Astrocyte of the hippocampus (primary cell): ENCODE measurements at regions not wholly inside any gene's neighbourhood (a gene's known extent, or its start where the extent isn't known, plus 50 kb on each side); places are given as distances from the start of the nearest gene placed in this dataset.

ENCODE experiments used
- DNase-seq: peaks from one replicate; pipeline ENCODE4 v3.0.0; 2011; ENCODE audit warnings: low read depth, low spot score

DNA sequence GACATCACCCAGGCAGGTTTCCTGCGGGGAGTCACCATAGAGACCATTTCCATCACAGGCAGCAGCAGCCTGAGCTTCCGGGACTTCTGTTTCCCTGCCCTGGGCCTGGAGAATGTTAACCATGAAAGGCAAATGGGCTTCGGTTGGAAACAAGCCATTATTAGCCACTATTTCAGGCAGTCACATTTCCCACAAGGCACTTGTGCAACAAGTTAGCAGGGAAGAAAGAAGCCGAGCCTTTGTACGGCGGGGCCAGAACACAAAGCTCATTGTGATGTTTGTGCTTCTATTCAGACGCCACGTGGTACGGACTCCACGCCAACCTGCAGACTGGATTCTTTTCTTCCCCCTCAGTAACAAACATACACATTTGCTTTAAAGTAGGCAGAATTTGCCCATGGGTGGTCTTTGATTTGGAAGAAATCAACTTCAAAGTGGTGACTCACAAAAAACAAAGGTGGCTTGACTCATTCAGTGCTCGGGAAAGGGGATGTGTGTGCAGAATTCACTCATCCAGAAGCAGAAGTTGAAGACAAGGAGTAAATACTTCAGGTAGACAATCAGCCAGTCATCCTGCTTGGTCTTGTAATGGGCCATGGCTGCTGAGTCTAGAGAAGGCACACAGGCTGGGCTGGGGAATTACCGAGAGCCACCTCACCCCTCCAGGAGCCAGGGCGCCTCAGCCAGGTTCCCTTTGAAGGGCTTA, 154.2 kb upstream of the PRMT8 start:
- peak; percentile 89 for DNase-seq

DNA sequence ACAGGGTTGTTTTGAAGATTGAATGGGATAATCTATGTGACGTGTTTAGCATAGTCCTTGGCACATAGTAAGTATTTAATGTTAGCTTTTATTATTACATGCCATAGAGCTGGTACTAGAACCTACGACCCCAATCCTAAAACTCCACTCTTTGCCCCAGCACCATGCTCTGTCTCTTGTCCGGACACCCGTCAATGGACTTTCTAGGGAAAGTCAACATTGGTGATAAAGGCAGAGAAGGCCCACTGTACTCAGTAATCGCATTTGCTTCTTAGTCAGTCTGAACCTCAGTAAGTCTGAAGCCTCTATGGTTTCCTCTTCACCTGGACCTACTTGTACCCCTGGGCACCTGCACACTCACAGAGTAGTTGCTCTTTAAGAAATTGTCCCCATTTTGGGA, 153.1 kb upstream of the PRMT8 start:
- no peak for DNase-seq

DNA sequence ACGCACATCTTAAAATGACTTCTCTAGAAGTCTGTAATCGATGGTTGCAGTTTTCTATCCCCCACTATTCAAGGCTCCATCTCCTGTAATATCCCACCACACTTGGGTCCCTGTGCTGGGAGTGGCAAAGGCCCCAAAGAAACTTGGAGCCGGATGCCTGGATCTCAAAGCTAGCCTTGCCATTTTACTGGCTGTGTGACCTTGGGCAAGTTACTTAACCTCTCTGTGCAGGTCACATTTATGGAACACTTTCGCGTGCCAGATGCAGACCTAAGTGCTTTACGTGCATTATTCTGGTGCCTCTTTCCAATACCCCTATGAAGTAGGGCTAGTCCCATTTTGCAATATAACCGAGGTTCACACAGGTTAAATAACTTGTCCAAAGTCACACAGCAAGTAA, 151.8 kb upstream of the PRMT8 start:
- no peak for DNase-seq

DNA sequence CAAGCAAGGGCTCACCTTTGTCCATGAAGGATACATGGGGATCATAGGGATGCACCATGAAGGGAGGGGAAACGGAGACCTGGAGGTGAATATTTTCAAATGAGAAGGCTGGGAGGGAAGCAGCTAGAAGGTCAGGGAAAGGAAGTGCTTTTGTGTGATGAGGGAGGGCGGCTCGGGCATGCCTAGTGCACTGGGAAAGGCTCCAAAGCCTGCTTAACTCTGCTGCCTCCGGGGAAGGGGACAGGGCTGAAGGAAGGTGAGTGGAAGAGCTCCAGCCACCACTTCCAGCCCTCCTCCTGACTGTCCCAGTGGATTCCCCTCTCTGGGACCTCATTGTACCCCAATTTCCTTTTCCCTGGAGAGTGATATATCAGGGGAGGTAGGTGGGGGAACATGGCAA, 149.4 kb upstream of the PRMT8 start:
- peak; percentile 30 for DNase-seq

DNA sequence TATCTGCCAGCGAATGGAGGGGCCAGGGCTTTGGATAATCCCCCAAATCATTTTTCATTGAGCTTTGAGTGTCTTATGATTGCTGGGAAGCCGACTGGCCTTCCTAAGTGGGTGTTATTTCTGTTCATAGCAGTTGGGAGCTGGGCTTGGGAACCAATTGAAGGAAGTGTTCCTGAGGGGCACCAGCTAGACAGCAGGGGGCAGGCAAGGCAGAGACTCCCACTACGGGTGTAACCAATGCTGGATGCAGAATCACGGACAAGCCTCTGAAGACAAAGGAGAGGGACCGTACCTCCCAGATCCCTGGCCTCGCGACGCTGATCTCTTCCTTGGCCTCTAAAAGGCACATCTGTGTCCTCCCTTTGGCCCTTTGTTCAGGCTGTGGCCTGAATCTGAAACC, 149.0 kb upstream of the PRMT8 start:
- peak; percentile 50 for DNase-seq

DNA sequence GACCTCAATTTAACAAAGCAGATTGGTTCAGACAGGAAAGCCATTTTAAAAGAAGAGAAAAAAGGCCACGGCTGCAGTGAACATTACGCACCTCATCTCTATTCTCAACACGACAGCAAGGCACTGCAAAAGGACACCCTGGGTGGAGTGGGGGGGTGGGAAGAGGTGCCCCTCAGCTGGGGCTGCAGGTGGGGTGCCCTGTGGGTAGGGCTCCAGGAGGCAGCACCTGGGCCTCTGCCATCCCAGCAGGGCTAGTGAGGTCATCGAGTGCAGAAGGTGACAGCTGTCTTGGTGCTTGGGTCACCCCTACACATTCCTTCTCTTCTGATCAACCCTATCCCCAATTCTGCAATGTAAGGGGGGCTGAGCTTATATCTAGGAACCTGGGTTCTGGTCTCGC, 142.9 kb upstream of the PRMT8 start:
- no peak for DNase-seq

DNA sequence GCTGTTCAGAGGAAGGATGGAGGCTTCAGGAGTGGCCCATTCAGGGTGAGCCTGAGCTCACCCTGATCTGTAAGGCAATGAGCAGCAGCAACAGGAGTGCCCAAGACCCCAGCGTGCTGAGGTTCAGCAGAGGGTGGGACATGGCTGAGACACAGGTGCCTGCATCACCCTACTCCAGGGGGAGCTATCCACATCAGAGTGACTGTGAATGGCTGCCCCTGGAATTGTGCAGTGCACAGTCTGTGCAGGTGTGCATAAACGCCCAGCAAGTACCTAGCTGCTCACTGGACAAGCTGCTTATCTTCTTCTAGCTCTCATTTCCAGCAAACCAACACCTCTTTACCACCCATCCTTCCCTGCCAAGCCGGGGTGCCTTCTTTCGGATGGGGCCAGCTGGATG, 140.6 kb upstream of the PRMT8 start:
- DNase-seq, result no peak

DNA sequence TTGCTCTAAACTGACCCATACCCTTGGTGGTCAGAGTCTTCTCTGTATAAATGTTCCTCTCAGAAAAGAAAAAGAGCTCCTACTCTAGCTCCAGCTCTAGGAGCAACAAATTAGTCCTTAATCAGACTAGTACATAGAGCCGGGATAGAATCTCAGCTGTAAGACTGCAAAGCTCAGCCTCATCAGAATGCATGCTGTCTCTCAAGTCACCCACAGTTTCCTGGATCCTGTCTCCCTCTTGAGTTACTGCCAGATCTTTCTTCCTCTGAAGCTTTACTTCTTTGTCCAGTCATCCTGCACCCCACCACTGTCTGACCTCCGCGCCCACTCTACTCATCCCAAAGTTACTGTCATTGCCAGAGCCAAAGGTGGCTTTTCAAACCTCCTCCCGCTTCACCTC, 139.3 kb upstream of the PRMT8 start:
- DNase-seq, result no peak

DNA sequence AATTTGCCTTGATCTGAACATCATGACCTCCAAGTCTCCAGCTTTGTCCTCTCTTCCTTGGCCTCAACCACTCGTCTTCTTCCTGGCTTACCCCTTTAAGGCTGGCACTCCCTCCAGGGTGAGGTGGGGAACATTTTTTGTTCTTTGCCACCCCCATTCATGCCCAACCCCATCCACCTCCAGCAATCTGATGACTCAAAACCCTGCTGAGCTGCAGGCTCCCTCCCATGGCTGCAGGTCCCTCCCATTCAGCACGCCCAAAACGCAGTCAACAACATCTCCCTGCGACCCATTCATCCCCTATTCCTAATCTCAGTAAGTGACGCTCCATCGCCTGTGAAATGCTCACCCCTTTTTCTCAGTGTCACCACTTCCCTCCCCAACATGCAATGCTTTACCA, 138.8 kb upstream of the PRMT8 start:
- no peak for DNase-seq

DNA sequence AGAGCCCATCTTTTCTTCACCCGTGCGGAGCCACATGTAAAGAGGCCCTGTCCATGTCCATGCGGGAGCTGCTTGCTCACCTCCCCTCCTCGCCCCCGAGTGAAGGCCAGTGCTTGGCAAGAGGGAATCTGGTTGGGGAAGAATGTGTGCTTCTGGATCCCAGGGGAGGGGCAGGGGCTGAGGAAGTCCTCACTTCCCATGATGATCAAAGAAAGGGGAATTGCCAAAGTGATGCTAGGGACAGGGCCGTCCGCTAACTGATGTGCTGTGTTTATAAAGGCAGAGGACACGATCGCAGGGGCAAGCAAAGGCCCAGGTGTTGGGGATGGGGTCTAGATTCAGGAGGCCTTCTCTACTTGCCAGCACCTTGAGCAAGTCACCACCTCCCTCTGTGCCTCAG, 137.4 kb upstream of the PRMT8 start:
- no peak for DNase-seq

DNA sequence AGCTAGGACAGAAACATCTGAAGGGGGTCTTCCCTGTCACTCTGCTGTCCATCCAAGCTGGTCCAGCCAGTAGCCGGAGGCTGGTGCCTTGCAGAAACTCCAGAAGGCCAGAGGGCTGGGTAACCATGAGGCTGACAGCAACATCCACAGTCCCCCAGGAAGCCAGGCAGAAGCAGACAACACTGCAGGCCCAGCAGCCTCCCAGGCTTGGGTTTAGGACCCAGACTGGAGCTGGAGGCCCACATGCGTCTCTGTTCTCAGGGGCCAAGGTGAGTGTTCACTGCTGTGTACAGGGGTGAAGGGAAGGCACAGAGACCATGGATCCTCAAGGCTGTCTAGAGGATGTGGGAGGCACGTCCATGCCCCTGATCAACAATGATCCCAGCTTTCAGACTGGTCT, 136.4 kb upstream of the PRMT8 start:
- no peak for DNase-seq

DNA sequence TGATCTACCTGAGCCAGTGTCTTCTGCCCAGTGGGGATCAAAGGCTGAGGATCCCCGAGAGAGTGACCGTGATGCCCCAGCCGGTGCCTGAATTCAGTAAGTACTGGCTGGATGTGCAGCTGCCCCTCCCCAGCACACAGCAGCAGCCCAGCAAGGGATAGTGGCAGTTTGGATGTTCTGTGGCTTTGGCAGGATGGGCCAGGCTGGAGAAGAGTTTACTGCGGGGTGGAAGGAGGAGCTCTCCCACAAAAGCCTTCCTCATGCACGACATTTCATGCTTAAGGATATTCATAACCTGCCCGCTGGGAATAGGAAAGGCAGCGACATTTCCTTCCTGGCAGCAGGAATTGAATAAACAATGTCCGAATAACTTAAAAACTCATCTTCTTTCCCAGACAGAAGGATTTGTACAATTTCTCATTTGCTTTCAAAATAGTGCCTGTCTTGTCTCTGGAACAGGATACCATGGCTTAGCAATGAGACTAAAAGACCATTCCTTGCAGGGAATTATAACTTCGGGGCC, 135.6 kb upstream of the PRMT8 start:
- no peak for DNase-seq

DNA sequence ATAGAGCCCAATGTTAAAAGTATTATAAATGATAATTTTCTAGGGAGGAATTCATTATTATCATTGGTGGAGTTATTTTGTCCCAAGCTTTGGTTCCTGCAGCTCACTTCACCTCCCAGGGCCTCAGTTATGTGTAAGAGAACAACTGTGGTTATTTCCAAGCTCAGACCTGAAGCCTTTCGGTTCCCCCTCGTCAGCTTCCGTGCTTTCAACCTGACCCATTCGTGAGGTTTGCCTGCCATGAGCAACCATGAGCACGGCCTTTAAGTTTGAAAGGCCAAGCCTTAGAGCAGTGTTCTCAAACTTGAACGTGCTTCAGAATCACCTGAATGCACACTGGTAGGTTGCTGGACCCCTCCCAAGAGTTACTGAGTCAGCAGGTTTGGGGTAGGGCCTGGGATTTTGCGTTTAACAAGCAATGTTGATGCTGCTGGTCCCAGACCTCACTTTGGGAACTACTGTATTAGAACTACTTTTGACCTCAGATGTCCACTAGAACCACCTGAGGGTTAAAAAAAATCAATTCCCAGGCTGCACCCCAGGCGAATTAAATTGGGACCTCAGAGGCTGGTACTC, 133.0 kb upstream of the PRMT8 start:
- DNase-seq, result no peak

DNA sequence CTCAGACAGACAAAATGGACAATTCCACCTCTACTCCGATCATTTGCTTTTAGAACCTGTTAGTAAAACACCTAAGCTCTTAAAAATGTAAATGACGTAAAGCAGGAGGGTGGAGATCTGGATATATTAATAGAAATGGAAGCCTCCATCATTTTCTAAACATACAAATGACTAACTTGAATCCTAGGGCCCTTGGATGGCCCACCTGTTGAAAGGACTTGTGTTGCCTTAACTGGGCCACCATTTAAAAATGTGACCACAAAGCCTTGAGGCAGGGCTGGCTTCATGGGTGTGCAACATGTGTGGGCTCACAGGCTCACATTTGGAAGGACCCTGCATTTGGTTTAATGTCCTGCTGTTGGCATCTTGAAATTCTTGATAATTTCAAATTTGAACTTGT, 131.5 kb upstream of the PRMT8 start:
- DNase-seq, result no peak

DNA sequence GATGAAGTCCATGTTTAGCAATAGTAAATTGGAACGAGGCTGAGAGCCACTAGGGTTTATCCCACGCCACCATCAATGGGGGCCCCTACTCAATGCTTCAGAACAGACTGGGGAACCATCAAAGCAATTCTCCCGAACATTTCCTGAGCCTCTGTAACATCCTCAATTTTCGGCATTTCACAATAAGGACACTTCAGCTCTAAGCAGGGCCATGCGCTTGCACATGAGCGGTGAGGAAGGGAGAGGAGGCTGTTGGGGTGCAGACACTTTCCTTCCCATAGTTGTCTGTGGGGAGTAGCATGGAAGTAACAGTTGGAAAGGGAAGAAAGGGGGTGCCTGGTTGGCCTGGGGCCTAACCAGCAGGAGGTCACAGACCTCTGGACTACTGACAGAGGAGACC, 129.9 kb upstream of the PRMT8 start:
- DNase-seq, result no peak

DNA sequence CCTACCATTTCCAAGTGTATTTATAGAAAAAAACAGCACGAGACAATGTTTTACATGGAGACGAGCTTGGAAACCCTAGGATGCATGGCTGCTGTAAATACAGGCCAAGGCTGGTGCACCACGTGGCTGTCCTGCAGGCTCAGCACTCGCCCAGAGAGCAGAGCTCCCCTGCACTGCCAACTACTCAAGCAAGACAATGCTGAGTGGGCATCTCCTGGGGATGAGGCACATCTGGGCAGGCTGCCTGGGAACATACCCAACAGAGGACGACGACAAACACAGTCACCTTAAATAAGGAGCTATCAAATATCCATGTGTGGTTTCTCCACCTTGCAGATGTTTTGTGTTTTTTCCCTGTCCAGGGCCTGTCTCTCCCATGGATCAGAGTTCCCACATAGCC, 128.3 kb upstream of the PRMT8 start:
- DNase-seq, result no peak

DNA sequence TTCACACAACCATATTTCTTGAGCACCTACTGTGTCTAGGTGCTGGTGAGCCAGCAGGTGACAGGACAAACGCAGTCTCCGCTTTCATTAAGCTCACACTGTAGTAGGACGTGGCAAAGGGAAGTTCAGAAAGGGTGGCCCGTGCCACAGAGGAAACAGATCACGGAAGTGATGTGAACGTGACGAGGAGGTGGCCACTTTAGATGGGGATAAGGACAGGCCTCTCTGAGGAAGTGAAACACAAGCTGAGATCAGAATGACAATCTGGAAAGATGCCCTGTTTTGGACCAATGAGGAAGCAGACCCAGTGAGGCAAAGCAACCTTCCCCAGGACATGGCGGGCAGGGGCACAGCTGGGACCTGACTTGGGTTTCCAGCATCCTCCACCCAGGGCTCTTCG, 127.4 kb upstream of the PRMT8 start:
- no peak for DNase-seq

DNA sequence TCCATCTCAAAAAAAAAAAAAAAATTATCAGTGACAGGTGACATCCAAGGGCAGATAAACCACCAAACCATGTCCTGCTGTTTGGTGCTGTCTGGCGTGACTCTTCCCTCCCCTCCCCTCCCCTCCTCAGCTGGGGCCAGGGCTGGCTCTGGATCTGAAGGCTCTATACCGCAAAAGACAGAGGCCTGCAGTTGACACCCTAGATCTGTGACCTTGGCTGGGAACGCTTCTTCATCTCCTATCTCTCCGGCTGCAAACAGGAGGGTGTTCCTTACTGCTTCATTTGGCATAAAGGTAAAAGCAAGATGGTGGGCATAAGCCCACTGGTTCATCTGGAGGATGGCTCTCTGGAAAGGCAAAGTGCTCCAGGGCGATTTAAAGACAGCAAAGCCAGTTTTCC, 126.8 kb upstream of the PRMT8 start:
- DNase-seq, result no peak

DNA sequence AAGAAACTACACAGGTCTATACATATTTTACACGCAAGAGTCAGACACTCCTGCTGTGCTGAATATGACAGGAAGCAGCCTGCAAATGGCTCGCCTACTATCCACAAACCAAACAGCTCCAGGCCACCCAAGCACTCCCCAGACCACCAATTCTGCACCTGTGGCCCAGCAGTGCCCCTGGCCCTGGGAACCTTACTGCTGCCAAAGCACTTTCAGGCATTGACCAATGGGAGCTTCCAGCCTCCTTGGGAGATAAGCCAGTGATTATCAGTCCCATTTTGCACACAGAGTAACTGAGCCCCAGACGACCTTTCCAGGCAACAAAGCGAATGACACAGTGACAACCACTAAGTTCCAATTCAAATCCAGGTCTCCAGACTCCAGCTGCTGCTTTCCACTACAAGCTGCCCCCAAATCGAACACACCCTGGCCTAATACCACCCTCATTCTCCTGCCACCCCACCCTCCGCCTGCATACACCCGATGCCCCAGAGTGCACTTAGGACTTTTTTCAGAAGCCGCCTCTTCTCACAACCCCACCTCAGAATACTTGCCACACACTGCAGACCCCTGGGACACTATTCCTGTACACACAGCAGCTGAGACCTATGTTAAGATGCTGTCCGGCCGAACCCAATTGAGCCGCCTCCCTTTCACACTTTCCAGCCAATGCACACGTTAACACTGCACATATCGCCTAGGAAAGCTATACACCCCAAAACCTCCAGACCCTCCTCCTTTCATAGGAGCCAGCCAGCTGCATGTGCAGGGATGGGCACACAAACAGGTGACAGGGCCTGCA, 126.1 kb upstream of the PRMT8 start:
- DNase-seq, result no peak

DNA sequence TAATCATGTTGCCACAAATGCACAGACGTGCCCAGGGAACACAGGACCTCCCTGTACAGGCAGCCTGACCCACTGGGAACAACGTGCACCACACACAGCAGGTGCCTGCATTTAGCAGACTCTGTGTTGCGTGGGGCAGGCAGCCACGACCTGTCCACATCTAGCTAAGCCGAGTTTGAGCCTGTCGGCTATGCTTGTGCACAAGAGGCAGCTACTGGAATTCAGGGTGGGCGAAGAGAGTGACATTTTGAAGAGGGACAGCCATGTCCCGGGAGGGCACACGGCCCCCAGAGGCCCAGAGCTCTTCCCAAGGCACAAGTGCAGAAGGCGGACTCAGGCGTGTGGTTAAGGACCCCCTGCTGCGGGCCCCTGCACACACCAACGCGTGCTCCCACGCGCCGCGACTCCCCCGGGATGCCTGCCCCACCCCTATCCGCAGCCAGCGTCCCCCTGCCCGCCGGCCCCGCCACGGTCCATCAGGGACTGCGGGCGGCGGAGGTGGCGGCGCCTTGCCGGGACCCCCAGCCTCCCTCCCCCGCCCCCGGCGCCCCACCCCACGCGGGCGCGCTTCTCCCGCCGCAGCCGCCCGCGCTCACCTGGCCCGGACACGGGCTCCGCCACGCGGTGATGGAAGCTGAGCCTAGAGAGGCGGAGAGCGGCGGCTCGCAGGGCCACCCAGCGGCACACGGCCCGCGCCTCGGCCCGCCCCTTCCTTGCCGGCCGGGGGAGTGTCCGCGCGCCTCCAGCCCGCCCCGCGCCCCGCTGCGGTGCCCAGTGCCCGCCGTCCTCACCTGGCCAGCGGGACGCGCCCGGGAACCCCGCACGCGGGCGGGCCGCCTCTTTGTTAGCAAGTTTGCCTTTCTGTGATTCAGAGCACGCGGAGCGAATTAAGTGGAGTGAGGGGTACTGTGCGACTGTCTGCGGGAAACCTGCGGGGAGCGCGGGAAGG, 125.3 kb upstream of the PRMT8 start:
- peak; percentile 41 for DNase-seq

DNA sequence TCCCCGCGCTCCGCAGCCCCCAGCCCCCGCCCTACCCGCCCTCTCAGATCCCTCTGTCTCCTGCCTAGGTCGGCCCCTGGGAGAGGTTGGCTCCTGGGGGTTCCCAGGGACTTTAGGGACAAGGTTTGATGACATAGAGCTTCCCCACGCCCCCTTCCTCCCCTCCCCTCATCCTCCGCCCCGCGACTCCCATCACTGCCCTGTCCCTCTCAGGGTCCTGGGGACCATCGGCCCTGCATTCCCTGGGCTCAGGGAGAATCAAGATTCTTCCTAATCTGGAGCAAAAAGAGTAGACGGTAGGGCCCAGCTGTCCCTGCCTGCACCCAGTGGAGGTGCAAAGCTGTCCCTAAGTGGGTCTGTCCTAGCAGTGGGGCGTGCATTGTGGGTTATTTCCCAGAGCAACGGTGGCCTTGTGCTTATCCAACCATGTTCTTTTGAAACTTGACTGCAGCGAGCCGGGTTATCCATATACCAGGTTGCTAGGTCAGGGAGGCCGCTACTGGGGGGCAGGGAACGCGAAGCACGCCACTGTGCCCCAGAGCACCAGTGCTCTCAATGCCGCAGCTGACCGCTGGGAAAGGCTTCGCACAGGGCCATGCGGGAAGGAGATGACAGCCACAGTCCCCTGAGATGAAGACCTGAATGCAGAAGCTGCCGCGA, 124.4 kb upstream of the PRMT8 start:
- DNase-seq, result no peak
